ENCODE measurements at regions not wholly inside any gene's neighbourhood (a gene's known extent, or its start where the extent isn't known, plus 50 kb on each side); places are given as distances from the start of the nearest gene placed in this dataset.
A peak's percentile ranks its signal among the peaks of the same experiment; 100 is the strongest.

- CTCF ChIA-PET = interaction anchor here (0.8 to 1.8 kb wide), 2 partner anchors 28 to 292 kb away, joined by 4 to 7 read pairs; no protein-coding TSS in a partner anchor
- no peaks in the 10 kb centered on the region for H3K36me3 ChIP-seq (ENCODE audit: control insufficient read depth in 2 of 2, insufficient read depth in 1 of 2, low read length in 2 of 2)
- peak; percentile 86 for TF ChIP-seq SETDB1 (IDR thresholded peaks at IDR 0.05; ENCODE audit: insufficient read length, low read length)
- no peak for TF ChIP-seq RBAK (tag by site-specific recombination; IDR thresholded peaks at IDR 0.05)
- no peaks in the 10 kb centered on the region for H3K4me1 ChIP-seq (ENCODE audit: control insufficient read depth, insufficient read depth, low read length)
- POLR2A ChIA-PET = no interaction called here
- H3K9me3 ChIP-seq (ENCODE audit: control insufficient read depth, insufficient read depth, low read depth, low read length) = no peaks in the 10 kb centered on the region
- H3K27ac ChIP-seq (ENCODE audit: extremely low read depth, low read depth, low read length) = no peak overlapping the region
- no peak overlapping the region for H3K4me3 ChIP-seq (ENCODE audit: low read depth, low read length)
Observed at GRCh38 chr1:115567431-115567830, 74.3 kb upstream of the VANGL1 start.

DNA sequence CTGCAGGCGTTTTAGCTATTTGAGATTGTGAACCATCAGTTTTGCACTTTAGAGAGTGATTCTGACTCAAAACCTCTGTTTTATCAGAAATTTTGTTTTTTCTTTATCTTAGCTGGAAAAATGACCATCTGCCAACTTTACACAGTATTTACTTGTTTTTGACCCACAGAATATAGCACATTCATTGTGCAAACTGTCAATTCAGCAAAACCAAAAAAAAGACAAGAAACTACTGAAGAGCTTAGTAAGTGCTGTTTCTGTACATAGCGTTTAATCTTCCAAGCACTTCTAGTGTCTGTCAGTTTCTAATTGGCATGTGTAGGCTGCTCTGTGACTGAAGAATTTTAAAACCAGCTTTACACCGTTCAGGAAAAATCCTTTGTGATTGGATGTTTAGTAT lies 76.0 kb upstream of the VANGL1 start:
- Histone ChIP-seq H3K4me1 (ENCODE audit: control insufficient read depth, insufficient read depth, low read length) (no peaks in the 10 kb centered on the region), H3K4me3 (ENCODE audit: low read depth, low read length) (no peak overlapping the region), H3K27ac (ENCODE audit: extremely low read depth, low read depth, low read length) (no peak overlapping the region), H3K9me3 (ENCODE audit: control insufficient read depth, insufficient read depth, low read depth, low read length) (no peaks in the 10 kb centered on the region), H3K36me3 (ENCODE audit: control insufficient read depth in 2 of 2, insufficient read depth in 1 of 2, low read length in 2 of 2) (no peaks in the 10 kb centered on the region)
- no peak for TF ChIP-seq ZNF138 (tag by site-specific recombination; IDR thresholded peaks at IDR 0.05; ENCODE audit: borderline replicate concordance)
- TF ChIP-seq, protein P1, sequence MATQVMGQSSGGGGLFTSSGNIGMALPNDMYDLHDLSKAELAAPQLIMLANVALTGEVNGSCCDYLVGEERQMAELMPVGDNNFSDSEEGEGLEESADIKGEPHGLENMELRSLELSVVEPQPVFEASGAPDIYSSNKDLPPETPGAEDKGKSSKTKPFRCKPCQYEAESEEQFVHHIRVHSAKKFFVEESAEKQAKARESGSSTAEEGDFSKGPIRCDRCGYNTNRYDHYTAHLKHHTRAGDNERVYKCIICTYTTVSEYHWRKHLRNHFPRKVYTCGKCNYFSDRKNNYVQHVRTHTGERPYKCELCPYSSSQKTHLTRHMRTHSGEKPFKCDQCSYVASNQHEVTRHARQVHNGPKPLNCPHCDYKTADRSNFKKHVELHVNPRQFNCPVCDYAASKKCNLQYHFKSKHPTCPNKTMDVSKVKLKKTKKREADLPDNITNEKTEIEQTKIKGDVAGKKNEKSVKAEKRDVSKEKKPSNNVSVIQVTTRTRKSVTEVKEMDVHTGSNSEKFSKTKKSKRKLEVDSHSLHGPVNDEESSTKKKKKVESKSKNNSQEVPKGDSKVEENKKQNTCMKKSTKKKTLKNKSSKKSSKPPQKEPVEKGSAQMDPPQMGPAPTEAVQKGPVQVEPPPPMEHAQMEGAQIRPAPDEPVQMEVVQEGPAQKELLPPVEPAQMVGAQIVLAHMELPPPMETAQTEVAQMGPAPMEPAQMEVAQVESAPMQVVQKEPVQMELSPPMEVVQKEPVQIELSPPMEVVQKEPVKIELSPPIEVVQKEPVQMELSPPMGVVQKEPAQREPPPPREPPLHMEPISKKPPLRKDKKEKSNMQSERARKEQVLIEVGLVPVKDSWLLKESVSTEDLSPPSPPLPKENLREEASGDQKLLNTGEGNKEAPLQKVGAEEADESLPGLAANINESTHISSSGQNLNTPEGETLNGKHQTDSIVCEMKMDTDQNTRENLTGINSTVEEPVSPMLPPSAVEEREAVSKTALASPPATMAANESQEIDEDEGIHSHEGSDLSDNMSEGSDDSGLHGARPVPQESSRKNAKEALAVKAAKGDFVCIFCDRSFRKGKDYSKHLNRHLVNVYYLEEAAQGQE (tag by site-specific recombination; IDR thresholded peaks at IDR 0.05) = no peak
- TF ChIP-seq ZNF37A (tag by site-specific recombination; IDR thresholded peaks at IDR 0.05) = no peak
- TF ChIP-seq HOXD13 (CRISPR knock-in tag; IDR thresholded peaks at IDR 0.05; ENCODE audit: borderline replicate concordance) = no peak
- TF ChIP-seq KLF17 (tag by site-specific recombination; IDR thresholded peaks at IDR 0.05) = no peak
- TF ChIP-seq ZNF221 (tag by site-specific recombination; IDR thresholded peaks at IDR 0.05; ENCODE audit: borderline replicate concordance) = no peak
- TF ChIP-seq ZNF426 (tag by site-specific recombination; IDR thresholded peaks at IDR 0.05) = no peak
- POLR2A ChIA-PET = no interaction called here
- CTCF ChIA-PET = interaction anchor here (1.0 to 1.8 kb wide), 2 partner anchors 9 to 30 kb away, joined by 3 to 7 read pairs; no protein-coding TSS in a partner anchor

- ChIA-PET POLR2A (no interaction called here), CTCF (interaction anchor here (0.6 to 1.8 kb wide), 4 partner anchors 8 to 974 kb away, joined by 3 to 7 read pairs (median 4); no protein-coding TSS in a partner anchor)
- Histone ChIP-seq H3K9me3 (ENCODE audit: control insufficient read depth, insufficient read depth, low read depth, low read length) (no peaks in the 10 kb centered on the region), H3K4me3 (ENCODE audit: low read depth, low read length) (no peak overlapping the region), H3K36me3 (ENCODE audit: control insufficient read depth in 2 of 2, insufficient read depth in 1 of 2, low read length in 2 of 2) (no peaks in the 10 kb centered on the region), H3K27ac (ENCODE audit: extremely low read depth, low read depth, low read length) (no peak overlapping the region), H3K4me1 (ENCODE audit: control insufficient read depth, insufficient read depth, low read length) (no peaks in the 10 kb centered on the region)
- TF ChIP-seq ZNF830 (tag by site-specific recombination; IDR thresholded peaks at IDR 0.05; ENCODE audit: low read depth) (no peak), ZNF701 (tag by site-specific recombination; IDR thresholded peaks at IDR 0.05) (no peak), ZNF792 (tag by site-specific recombination; IDR thresholded peaks at IDR 0.05) (no peak), KLF17 (tag by site-specific recombination; IDR thresholded peaks at IDR 0.05) (no peak), ZNF658 (tag by site-specific recombination; IDR thresholded peaks at IDR 0.05) (no peak), ZNF23 (tag by site-specific recombination; IDR thresholded peaks at IDR 0.05; ENCODE audit: borderline replicate concordance) (no peak), HIC1 (tag by site-specific recombination; IDR thresholded peaks at IDR 0.05) (no peak), ZNF654 (tag by site-specific recombination; IDR thresholded peaks at IDR 0.05; ENCODE audit: low read depth) (no peak), ZNF670 (tag by site-specific recombination; IDR thresholded peaks at IDR 0.05; ENCODE audit: low read depth) (no peak), ZBTB8A (tag by site-specific recombination; IDR thresholded peaks at IDR 0.05) (no peak), ZFP69B (tag by site-specific recombination; IDR thresholded peaks at IDR 0.05) (no peak), ZNF600 (tag by site-specific recombination; IDR thresholded peaks at IDR 0.05) (no peak), PRDM1 (tag by site-specific recombination; IDR thresholded peaks at IDR 0.05) (no peak)
Observed at GRCh38 chr1:115565353-115565752, 76.4 kb upstream of the VANGL1 start.
